ENCODE measurements at regions not wholly inside any gene's neighbourhood (a gene's known extent, or its start where the extent isn't known, plus 50 kb on each side); places are given as distances from the start of the nearest gene placed in this dataset.

- H3K27ac ChIP-seq = no peak overlapping the region
- TF ChIP-seq ZFX (IDR thresholded peaks at IDR 0.05; ENCODE audit: borderline replicate concordance) (no peak), CTCF (IDR thresholded peaks at IDR 0.05) (no peak)
Observed at GRCh38 chr5:167732499-167732898, 558.9 kb upstream of the WWC1 start.

- no peak for TF ChIP-seq ZFX (IDR thresholded peaks at IDR 0.05; ENCODE audit: borderline replicate concordance)
- no peak for TF ChIP-seq CTCF (IDR thresholded peaks at IDR 0.05)
- no peak overlapping the region for H3K27ac ChIP-seq
Observed at GRCh38 chr5:167736992-167737391, 554.5 kb upstream of the WWC1 start.

- H3K27ac ChIP-seq = no peak overlapping the region
- TF ChIP-seq ZFX (IDR thresholded peaks at IDR 0.05; ENCODE audit: borderline replicate concordance) (no peak), CTCF (IDR thresholded peaks at IDR 0.05) (no peak)
Observed at GRCh38 chr5:167743695-167744464, 547.6 kb upstream of the WWC1 start.

GRCh38 chr5:167745868-167746267, 545.6 kb upstream of the WWC1 start:
- no peak overlapping the region for H3K27ac ChIP-seq
- TF ChIP-seq ZFX (IDR thresholded peaks at IDR 0.05; ENCODE audit: borderline replicate concordance) (no peak), CTCF (IDR thresholded peaks at IDR 0.05) (no peak)

DNA sequence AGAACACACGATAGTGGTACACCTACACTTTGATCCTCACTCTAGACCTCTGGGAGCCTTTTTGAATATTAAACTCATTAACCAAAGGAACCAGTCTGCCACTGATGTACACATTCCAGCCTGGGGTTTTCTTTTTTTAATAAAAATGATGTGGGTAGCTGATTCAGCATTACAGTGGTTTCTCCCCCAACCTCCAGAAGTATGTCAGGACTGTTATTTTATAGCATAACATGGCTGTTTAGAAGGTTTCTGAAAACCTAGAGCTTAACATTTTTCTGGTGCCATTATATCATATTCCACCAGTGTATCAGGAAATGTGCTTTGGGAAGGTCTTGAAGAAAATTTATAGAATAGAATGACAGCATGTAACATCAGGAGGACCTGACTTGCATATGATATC, 540.9 kb upstream of the WWC1 start:
- TF ChIP-seq CTCF (IDR thresholded peaks at IDR 0.05) (no peak), ZFX (IDR thresholded peaks at IDR 0.05; ENCODE audit: borderline replicate concordance) (no peak)
- H3K27ac ChIP-seq = no peak overlapping the region

DNA sequence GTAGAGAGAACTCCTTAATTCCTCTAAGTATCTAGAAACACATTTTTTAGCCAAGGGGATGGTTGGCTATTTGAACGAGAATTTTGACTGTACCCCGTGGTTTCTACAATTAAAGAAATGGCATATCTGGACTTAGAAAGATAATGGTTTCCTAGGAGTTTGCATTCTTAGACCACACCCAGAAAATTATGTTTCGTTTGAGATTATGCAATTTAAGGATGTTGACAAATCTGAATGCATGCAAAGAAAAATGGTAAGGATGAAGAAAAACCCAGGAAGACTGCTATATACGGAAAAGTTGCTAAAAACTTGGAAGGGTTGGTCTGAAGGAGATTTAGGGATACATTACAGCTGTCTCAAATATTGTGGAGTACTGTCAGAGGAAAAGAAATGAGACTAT, 538.5 kb upstream of the WWC1 start:
- H3K27ac ChIP-seq = no peak overlapping the region
- TF ChIP-seq CTCF (IDR thresholded peaks at IDR 0.05) = no peak
- no peak for TF ChIP-seq ZFX (IDR thresholded peaks at IDR 0.05; ENCODE audit: borderline replicate concordance)

- no peak overlapping the region for H3K27ac ChIP-seq
- TF ChIP-seq ZFX (IDR thresholded peaks at IDR 0.05; ENCODE audit: borderline replicate concordance) (no peak), CTCF (IDR thresholded peaks at IDR 0.05) (no peak)
Observed at GRCh38 chr5:167753725-167754490, 537.5 kb upstream of the WWC1 start.
